Renal cortical epithelial cell (primary cell): ENCODE measurements at regions not wholly inside any gene's neighbourhood (a gene's known extent, or its start where the extent isn't known, plus 50 kb on each side); places are given as distances from the start of the nearest gene placed in this dataset.
"Not testable (repeated sequence)": the region's sequence is repeated elsewhere in the genome, so short reads cannot be mapped to it uniquely, and the experiment has no call there.

Source experiments
- DNase-seq: peaks from one replicate; pipeline ENCODE4 v3.0.0-alpha.2; 2011; ENCODE audit warnings: low read depth

DNA sequence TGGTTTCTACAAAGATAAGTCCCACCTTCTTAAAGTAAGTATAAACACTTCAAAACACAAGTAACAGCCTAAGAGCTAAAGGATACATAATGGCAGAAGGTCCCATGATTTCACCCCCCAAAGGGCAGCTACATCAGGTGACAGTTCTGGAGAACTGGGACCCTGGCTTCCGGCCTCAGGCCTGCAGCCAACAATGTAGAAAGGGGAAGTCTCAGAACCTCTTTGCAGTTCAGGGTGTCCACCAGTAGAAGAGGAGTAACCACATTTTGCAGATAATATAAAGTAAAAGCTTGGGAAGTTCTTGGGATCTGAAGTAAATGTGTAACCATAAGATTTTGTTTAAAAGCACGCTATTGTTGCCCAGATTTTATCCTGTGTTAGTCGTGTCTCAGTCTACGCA lies 267.4 kb upstream of the VLDLR start:
- DNase-seq = no peak

- no peak for DNase-seq
These were observed 266.5 kb upstream of the VLDLR start for GRCh38 chr9:2354856-2355696.

DNA sequence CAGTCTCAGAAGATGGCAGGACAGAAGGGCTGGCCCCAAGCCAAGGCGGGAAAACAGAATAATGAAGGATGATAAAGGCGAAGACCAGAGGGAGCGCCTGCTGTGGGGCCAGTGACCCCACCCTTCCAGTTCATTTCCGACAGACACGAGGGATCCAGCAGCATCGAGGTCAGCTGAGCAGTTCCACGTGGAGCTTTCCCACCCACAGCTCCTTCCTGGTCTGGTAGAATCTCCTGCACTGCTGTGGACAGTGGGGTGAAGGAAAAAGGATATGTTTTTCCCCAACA lies 265.9 kb upstream of the VLDLR start:
- no peak for DNase-seq

DNA sequence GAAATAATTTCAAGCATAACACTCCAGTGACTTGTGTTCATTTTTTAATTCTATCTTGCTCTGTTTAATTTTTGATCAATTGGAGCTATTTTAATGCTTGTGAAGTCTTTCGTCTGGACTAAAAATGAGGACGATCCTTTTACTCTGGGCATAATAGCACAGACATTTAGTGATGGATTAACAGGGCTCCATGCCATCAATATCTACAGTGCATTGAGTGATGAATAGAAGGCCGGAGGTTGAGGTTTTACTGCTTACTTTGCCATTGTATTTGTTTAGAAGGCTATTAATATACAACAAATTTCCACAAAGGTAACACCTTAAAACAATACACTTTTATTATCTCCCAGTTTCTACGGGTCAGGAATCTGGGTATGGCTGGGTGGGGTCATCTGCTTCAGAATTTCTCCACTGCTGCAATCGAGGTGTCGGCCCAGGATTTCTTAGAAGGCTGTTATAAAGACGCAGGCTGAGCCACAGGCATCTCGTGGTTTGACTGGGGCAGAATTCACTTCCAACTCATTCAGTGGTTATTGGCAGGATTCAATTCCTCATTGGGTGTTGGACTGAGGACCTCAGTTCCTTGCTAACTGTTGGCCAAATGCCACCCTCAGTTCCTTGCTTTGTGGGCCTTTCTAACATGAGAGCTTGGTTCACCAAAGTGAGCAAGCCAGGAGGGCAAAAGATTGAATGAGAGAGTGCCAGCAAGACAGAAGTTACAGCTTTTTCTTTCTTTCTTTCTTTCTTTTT lies 265.4 kb upstream of the VLDLR start:
- peak; percentile 87 for DNase-seq

DNA sequence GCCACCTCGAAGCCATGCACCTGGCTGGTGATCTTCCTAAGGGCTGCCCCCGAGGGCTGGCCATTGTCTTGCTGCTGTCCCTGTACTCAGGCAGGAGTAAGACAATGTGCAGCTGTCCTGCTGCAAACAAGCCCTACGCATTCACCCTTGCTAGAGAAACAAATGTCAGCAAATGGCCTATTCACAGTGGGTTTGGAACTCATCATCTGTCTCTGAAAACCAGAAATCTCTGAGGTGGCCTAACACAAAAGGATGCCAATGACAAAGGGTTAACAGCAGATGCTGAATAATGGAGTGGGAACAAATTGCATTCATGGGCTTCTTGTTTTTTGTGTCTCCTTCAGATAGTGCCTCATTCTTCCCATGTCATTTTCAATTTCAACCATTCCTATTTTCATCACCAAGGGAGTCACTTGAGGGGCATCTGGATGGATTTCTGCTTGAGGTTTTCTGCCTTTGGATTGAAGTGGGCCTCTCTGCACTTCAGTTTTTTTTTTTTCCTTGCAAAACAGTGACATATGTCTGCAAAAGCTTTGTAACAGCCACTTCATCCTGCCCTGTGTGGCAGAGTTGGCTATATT lies 261.6 kb upstream of the VLDLR start:
- DNase-seq = no peak

- DNase-seq = no peak
These were observed 259.4 kb upstream of the VLDLR start for GRCh38 chr9:2362150-2362549.

DNA sequence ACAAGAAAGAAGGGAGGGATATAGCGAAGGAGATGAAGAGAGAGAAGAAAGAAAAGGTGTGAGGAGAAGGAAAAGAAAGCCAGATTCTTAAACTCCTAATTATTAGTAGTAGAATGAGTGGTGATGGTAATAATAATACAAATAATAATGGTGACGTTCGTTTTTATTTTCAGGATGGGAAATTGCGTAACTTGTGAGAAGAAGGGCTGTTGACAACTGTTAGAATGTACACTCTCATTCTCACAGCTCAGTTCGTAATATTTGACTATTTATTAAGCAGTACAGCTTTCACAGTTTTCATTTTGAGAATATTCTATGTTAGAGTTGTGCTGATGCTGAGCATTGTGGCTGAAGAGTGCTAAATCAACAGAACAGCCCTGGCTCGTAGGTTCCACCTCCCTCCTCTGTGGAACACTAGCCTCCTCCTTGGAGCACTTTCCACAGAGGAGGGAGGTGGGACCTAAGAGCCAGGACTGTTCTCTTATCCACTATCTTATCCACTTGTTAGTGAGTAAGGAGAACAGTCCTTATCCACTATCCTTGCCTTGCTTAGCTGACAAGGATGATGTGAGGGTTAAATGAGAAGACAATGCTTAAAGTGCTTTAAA lies 258.3 kb upstream of the VLDLR start:
- DNase-seq = no peak

DNA sequence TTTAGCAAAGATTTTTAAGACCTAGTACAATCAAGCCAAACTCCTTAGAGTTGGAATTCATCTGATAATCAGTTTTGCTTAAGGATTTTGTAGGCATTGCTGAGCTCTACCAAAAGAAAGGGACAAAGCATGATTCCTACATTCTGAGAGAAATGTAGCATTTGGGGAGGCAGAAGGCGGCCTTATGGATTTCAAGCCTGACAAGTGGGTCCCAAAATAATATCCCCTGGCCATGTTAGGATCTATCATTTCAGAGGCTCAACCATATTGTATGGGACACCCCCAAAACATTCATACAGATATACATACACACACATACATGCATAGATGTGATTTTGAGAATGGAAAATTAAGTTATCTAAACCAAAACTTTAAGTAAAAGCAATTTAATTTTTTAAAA lies 257.8 kb upstream of the VLDLR start:
- no peak for DNase-seq

DNA sequence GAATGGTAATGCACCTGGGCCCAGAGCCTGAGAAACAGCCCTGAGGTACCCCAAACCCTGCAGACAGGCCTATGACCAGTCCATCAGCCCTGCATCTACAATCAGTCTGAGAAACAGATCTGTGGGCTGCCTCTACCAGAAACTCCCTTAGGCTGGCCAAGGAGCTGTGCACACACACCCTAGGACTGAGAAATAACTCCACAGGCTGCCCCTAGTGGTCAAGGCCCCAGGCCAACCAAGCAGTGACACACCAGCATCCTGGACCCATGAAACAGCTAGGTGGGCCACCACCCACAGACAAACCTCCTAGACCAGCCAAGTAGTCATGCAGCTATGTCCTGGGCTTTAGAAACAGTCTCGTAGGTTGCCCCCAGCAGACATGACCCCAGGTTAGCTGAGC lies 253.6 kb upstream of the VLDLR start:
- no peak for DNase-seq

- DNase-seq = no peak
These were observed 247.9 kb upstream of the VLDLR start for GRCh38 chr9:2373648-2374047.

DNA sequence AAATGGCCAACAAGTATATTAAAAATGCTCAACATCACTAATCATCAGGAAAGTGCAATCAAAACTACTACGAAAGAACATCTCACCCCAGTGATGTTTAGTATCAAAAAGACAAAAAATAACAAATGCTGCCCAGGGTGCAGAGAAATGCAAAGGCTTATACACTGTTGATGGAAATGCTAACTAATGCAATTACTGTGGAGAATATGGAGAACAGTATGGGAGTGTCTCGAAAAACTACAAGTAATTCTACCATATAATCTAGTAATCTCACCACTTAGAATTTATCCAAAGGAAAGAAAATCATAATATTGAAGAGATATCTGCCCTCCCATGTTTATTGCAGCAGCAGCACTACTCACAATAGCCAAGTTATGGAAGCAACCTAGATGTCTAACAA lies 246.5 kb upstream of the VLDLR start:
- DNase-seq = no peak

GRCh38 chr9:2377117-2377516 lies 244.5 kb upstream of the VLDLR start:
- DNase-seq = no peak

- no peak for DNase-seq
These were observed 243.8 kb upstream of the VLDLR start for GRCh38 chr9:2377834-2378233.

DNA sequence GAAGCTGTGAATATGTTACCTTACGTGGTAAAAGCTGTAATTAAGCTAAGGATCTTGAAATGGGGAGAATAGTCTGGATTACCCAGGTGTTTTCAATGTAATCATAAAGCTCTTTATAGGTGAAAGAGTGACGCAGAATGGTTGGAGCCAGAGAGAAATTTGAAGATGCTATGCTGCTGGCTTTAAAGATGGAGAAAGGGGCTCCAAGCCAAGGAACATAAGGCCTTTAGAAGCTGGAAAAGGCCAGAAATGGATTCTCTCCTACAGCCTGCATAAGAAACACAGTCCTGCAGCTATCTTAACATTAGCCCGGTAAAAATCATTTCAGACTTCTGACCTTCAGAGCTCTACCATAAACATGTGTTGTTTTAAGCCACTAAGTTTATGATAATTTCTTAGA lies 243.3 kb upstream of the VLDLR start:
- DNase-seq = no peak

GRCh38 chr9:2378816-2379215 lies 242.8 kb upstream of the VLDLR start:
- DNase-seq = no peak

- DNase-seq = no peak
These were observed 236.8 kb upstream of the VLDLR start for GRCh38 chr9:2384741-2385140.

DNA sequence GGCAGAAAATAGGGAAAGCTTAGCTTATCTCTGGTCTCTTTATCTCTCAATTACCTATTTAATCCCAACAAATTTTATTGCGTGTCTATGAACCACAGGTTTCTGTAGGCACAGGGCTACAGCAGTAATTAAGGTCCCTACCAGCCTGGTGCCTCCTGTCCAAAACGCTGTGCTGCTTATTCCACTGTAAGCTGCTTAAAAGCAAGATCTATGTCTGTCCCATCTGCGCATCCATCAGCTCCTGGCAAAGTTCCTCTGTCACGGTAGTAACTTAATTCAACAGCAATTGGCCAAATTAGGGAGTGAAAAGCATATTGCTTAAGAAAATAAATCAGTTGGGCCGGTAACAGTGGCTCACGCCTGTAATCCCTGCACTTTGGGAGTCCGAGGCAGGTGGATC lies 235.8 kb upstream of the VLDLR start:
- DNase-seq = no peak

DNA sequence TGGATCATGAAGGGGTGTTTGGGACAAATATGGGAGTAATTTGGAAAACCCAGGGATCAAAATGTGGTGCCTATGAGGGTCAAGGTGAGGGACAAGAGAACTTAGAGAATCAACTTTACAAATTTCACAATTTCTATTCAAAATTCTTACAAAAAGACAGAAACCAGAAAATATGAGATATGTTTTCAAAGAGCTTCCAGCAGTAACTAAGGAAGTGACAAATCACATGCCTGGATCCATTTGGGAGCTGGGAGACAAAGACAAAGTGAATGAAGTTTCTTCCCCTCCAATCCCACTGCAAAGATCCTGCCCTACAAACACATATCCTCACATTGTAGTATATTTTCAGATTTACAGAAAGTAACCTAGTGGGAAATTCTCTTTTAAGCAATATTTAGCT lies 235.0 kb upstream of the VLDLR start:
- DNase-seq = no peak

- no peak for DNase-seq
These were observed 234.4 kb upstream of the VLDLR start for GRCh38 chr9:2387166-2387565.

DNA sequence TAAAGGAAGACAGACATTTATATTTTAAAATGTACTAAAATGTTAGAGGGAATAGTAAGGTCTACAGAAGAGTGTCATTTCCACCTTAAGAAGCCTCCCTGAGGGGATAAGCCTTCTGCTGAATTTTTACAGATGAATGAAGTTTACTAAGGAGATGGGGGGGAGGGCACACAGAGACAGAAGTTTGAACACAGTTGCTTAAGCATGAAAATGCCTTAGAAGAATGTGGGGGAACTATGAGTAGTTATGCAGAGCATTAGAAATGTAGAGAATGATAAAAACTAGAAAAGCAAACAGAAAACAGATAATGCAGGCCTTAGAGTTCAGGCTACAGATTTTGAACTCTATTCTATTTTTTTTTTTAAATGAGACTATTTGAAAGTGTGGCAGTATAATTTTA lies 232.2 kb upstream of the VLDLR start:
- DNase-seq = peak; percentile 18

DNA sequence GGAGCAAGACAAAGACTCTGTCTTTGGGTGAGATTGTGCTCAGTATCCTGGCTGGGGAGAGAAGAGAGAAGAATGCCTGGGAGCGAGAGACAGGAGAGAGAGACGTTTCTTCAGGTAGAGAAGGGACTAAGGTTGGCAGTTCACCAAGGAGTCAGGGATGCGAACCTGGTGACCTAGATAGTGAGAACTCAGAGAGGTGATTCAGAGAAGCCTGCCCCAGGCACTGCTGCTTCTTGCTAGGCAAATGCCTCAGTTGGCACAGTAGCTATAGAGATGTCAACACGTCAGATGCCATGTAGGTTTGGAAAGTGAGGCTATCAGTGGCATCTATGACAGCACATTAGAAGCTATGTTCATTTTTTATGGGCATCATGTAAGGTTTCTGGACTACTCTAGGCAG lies 231.6 kb upstream of the VLDLR start:
- DNase-seq = no peak

DNA sequence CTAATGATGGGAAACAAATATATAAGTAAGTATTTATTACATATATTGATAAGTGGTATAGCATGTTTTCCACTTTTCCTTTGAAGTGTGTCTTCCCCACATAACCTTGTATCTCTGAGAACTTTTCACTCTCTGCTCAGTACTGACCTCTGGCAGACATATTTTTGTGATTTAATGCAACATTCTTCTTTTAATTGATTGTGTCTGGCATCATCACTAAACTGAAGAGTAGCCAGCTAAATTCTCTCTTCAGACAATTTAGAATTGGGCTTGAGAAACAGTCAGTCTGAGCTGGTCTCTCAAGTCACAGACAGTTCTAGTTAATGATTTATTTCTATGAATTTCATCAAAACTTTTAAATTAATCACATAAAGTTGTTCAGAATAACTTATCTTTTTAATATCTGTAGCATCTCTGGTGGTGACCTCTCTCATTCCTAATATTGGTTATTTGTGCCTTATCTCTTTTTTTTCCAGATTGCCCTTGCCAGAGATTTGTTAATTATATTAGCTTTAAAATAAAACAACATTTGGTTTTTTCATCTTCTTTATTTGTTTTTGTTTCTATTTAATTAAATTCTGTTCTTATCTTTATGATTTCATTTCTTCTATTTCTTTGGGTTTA lies 230.0 kb upstream of the VLDLR start:
- not testable (repeated sequence) for DNase-seq
